ENCODE measurements at regions not wholly inside any gene's neighbourhood (a gene's known extent, or its start where the extent isn't known, plus 50 kb on each side); places are given as distances from the start of the nearest gene placed in this dataset.

DNA sequence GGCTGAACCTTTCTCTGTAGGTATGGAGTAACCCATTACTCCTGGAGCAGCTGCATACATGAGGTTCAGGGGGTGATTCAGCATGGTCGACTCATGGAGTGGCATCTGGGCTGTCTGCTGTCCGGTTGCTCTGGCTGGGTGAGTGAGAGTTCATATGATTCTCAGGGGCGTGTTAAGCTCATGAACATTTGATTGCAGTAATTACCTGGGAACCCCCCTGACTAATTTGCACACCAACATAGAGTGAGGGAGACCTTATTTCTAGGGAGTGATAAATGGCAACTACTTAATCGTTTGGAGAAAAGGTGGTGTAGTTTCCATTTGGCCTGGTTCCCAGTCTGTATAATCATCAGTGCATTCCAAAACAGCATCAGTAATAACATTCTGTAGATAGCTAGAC lies 661.9 kb downstream of the ETS1 start:
- Histone ChIP-seq H4K20me1 (ENCODE audit: control insufficient read depth, insufficient read depth, low read depth, low read length) (no peaks in the 10 kb centered on the region), H3K4me1 (ENCODE audit: control insufficient read depth, low read length) (no peaks in the 10 kb centered on the region), H3F3A (ENCODE audit: control insufficient read depth, insufficient read depth) (no peaks in the 10 kb centered on the region), H3K9me2 (replicated peaks; ENCODE audit: control insufficient read depth, low read length) (no peaks in the 10 kb centered on the region), H3K79me2 (ENCODE audit: control insufficient read depth, low read length) (no peaks in the 10 kb centered on the region), H3K27me3 (ENCODE audit: control insufficient read depth, low read length) (no peaks in the 10 kb centered on the region), H3K9me3 (ENCODE audit: control insufficient read depth, insufficient read depth, low read length) (no peaks in the 10 kb centered on the region), H3K4me2 (ENCODE audit: low read length) (no peak overlapping the region), H3K27ac (ENCODE audit: low read depth, low read length) (no peak overlapping the region), H3K36me3 (ENCODE audit: control insufficient read depth, low read length) (no peaks in the 10 kb centered on the region), H3K4me3 (ENCODE audit: low read length) (no peak overlapping the region)
- no peak for TF ChIP-seq EZH2phosphoT487 (IDR thresholded peaks at IDR 0.05; ENCODE audit: borderline replicate concordance, low read length)
- no peak for TF ChIP-seq CTCF (IDR thresholded peaks at IDR 0.05; ENCODE audit: low read depth, low read length, poor library complexity, severe bottlenecking)

DNA sequence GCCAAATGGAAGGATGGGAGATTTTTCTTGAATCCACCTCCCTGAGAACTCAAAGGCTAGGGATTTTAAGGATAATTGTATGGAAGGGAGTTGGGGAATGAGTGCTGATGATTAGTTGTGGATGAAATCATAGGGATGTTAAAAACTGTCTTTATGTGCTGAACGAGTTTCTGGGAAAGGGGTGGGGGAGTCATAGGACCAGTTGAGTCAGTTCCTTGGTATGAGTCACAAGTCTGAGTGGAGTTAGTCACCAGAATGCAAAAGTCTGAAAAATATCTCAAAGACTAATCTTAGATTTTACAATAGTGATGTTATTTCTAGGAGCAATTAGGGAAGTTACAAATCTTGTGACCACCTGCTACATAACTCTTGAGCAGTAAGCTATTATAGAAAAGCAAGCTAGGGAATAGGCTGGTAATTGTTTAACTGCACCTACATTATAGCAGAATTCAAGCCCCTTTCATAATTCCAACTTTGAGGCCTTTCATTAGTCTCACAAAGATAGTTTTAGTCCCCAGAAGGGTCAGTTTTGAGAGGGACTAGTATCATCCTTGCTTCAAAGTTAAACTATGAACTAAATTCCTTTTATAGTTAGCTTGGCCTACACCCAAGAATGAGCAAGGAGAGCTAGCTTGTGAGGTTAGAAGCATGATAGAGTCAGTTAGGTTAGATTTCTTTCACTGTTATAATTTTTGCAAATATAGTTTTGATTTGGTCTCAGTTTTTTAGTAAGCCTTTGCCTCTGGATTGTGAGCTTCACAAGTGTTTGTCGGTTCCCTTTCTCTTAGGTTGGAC lies 668.0 kb downstream of the ETS1 start:
- no peaks in the 10 kb centered on the region for H3K9me2 ChIP-seq (replicated peaks; ENCODE audit: control insufficient read depth, low read length)
- H3F3A ChIP-seq (ENCODE audit: control insufficient read depth, insufficient read depth), result no peaks in the 10 kb centered on the region
- no peak overlapping the region for H3K4me3 ChIP-seq (ENCODE audit: low read length)
- TF ChIP-seq EZH2phosphoT487 (IDR thresholded peaks at IDR 0.05; ENCODE audit: borderline replicate concordance, low read length), result no peak
- no peak for TF ChIP-seq CTCF (IDR thresholded peaks at IDR 0.05; ENCODE audit: low read depth, low read length, poor library complexity, severe bottlenecking)
- no peaks in the 10 kb centered on the region for H3K9me3 ChIP-seq (ENCODE audit: control insufficient read depth, insufficient read depth, low read length)
- no peak overlapping the region for H3K4me2 ChIP-seq (ENCODE audit: low read length)
- H4K20me1 ChIP-seq (ENCODE audit: control insufficient read depth, insufficient read depth, low read depth, low read length), result no peaks in the 10 kb centered on the region
- H3K79me2 ChIP-seq (ENCODE audit: control insufficient read depth, low read length), result no peaks in the 10 kb centered on the region
- H3K27ac ChIP-seq (ENCODE audit: low read depth, low read length), result no peak overlapping the region
- H3K27me3 ChIP-seq (ENCODE audit: control insufficient read depth, low read length), result no peaks in the 10 kb centered on the region
- H3K36me3 ChIP-seq (ENCODE audit: control insufficient read depth, low read length), result no peaks in the 10 kb centered on the region
- no peaks in the 10 kb centered on the region for H3K4me1 ChIP-seq (ENCODE audit: control insufficient read depth, low read length)

DNA sequence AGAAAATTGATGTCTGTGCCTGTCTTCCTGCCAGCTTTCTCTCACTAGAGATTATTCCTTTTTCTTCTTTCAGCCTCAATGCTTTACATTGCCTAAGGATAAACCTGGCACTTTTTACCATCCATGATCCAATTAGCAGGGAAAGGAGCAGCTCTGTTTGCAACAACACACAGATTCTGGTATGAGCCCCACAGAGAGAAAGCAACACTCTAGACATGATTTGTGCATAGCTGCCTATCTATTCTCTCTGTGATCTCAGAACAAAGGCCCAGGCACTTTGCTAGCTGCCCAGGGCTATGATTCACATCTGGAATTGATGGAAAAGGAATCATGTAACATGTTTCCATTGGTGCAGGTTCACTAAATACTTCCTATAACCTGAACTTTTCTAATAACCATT lies 685.0 kb downstream of the ETS1 start:
- Histone ChIP-seq H3F3A (ENCODE audit: control insufficient read depth, insufficient read depth) (no peaks in the 10 kb centered on the region), H3K27me3 (ENCODE audit: control insufficient read depth, low read length) (no peaks in the 10 kb centered on the region), H3K9me3 (ENCODE audit: control insufficient read depth, insufficient read depth, low read length) (no peaks in the 10 kb centered on the region; the same call in 1 of the 2 replicates), H3K4me2 (ENCODE audit: low read length) (no peak overlapping the region), H4K20me1 (ENCODE audit: control insufficient read depth, insufficient read depth, low read depth, low read length) (no peaks in the 10 kb centered on the region), H3K4me3 (ENCODE audit: low read length) (no peak overlapping the region), H3K36me3 (ENCODE audit: control insufficient read depth, low read length) (no peaks in the 10 kb centered on the region), H3K79me2 (ENCODE audit: control insufficient read depth, low read length) (no peaks in the 10 kb centered on the region), H3K9me2 (replicated peaks; ENCODE audit: control insufficient read depth, low read length) (no peaks in the 10 kb centered on the region), H3K27ac (ENCODE audit: low read depth, low read length) (no peak overlapping the region), H3K4me1 (ENCODE audit: control insufficient read depth, low read length) (no peaks in the 10 kb centered on the region)
- TF ChIP-seq EZH2phosphoT487 (IDR thresholded peaks at IDR 0.05; ENCODE audit: borderline replicate concordance, low read length), result no peak
- TF ChIP-seq CTCF (IDR thresholded peaks at IDR 0.05; ENCODE audit: low read depth, low read length, poor library complexity, severe bottlenecking), result no peak

Measured in DOHH2 (cell line).